HG03108 (cell line): ENCODE measurements at regions not wholly inside any gene's neighbourhood (a gene's known extent, or its start where the extent isn't known, plus 50 kb on each side); places are given as distances from the start of the nearest gene placed in this dataset.

Source experiments
- ATAC-seq: cut with Tn5 transposase; IDR thresholded peaks from one replicate; pipeline ENCODE4 v1.9.1; 2021; ENCODE audit warnings: moderate library complexity; ENCODE audit not compliant: unreplicated experiment

- ATAC-seq = no peak
Observed at GRCh38 chr3:55343486-55344357, 143.4 kb downstream of the WNT5A start.

- ATAC-seq = no peak
Observed at GRCh38 chr3:55341502-55342031, 145.5 kb downstream of the WNT5A start.

GRCh38 chr3:55339819-55340218, 147.3 kb downstream of the WNT5A start:
- no peak for ATAC-seq

GRCh38 chr3:55339390-55339789, 147.7 kb downstream of the WNT5A start:
- ATAC-seq = no peak

GRCh38 chr3:55337641-55338180, 149.4 kb downstream of the WNT5A start:
- ATAC-seq = no peak

- no peak for ATAC-seq
Observed at GRCh38 chr3:55333923-55334322, 153.2 kb downstream of the WNT5A start.

- ATAC-seq = no peak
Observed at GRCh38 chr3:55333046-55333445, 154.1 kb downstream of the WNT5A start.

GRCh38 chr3:55332176-55332575, 154.9 kb downstream of the WNT5A start:
- no peak for ATAC-seq

- ATAC-seq = no peak
Observed at GRCh38 chr3:55331524-55331923, 155.6 kb downstream of the WNT5A start.

- no peak for ATAC-seq
Observed at GRCh38 chr3:55330756-55331155, 156.3 kb downstream of the WNT5A start.

- ATAC-seq = no peak
Observed at GRCh38 chr3:55330355-55330754, 156.8 kb downstream of the WNT5A start.

GRCh38 chr3:55329849-55330248, 157.3 kb downstream of the WNT5A start:
- ATAC-seq = no peak

GRCh38 chr3:55327131-55327920, 159.8 kb downstream of the WNT5A start:
- ATAC-seq = no peak

- ATAC-seq = no peak
Observed at GRCh38 chr3:55322638-55323037, 164.5 kb downstream of the WNT5A start.

GRCh38 chr3:55320928-55321327, 166.2 kb downstream of the WNT5A start:
- ATAC-seq = no peak

- no peak for ATAC-seq
Observed at GRCh38 chr3:55315396-55315795, 171.7 kb downstream of the WNT5A start.

- no peak for ATAC-seq
Observed at GRCh38 chr3:55313666-55314065, 173.4 kb downstream of the WNT5A start.

- ATAC-seq = no peak
Observed at GRCh38 chr3:55309336-55309735, 177.8 kb downstream of the WNT5A start.

GRCh38 chr3:55307622-55308021, 179.5 kb downstream of the WNT5A start:
- ATAC-seq = no peak

GRCh38 chr3:55305696-55306485, 181.2 kb downstream of the WNT5A start:
- no peak for ATAC-seq

GRCh38 chr3:55300701-55301100, 186.4 kb downstream of the WNT5A start:
- no peak for ATAC-seq
